Ishikawa (cell line): ENCODE measurements at regions not wholly inside any gene's neighbourhood (a gene's known extent, or its start where the extent isn't known, plus 50 kb on each side); places are given as distances from the start of the nearest gene placed in this dataset.

Experiments
- CEBPB ChIP-seq: IDR thresholded peaks from 2 replicates; pipeline ENCODE4 v1.6.1; 2012
- CREB1 ChIP-seq: IDR thresholded peaks from 2 replicates; pipeline ENCODE4 v1.6.1; 2012; ENCODE audit warnings: low read depth
- EGR1 ChIP-seq: IDR thresholded peaks from 2 replicates; pipeline ENCODE4 v1.6.1; 2012
- EP300 ChIP-seq: IDR thresholded peaks from 2 replicates; pipeline ENCODE4 v1.6.1; 2012; ENCODE audit warnings: borderline replicate concordance
- FOXM1 ChIP-seq: IDR thresholded peaks from 2 replicates; pipeline ENCODE4 v1.6.1; 2012; ENCODE audit warnings: low read depth, borderline replicate concordance
- NFIC ChIP-seq: IDR thresholded peaks from 2 replicates; pipeline ENCODE4 v1.6.1; 2012
- RAD21 ChIP-seq: IDR thresholded peaks from 2 replicates; pipeline ENCODE4 v1.6.1; 2012; ENCODE audit warnings: low read depth
- TAF1 ChIP-seq: IDR thresholded peaks from 2 replicates; pipeline ENCODE4 v1.6.1; 2012; ENCODE audit warnings: low read depth, mild to moderate bottlenecking
- TCF12 ChIP-seq: IDR thresholded peaks from 2 replicates; pipeline ENCODE4 v1.6.1; 2012; ENCODE audit warnings: low read depth
- TEAD4 ChIP-seq: IDR thresholded peaks from 2 replicates; pipeline ENCODE4 v1.6.1; 2012
- YY1 ChIP-seq: IDR thresholded peaks from 2 replicates; pipeline ENCODE4 v1.6.1; 2012; ENCODE audit warnings: low read depth
- ZBTB7A ChIP-seq: IDR thresholded peaks from 2 replicates; pipeline ENCODE4 v1.6.1; 2012; ENCODE audit warnings: low read depth
- TF ChIP-seq, protein P1 (sequence below): IDR thresholded peaks from 2 replicates; pipeline ENCODE4 v1.6.1; 2012
- TF ChIP-seq, protein P2 (sequence below): IDR thresholded peaks from 2 replicates; pipeline ENCODE4 v1.6.1; 2012
- TF ChIP-seq, protein P3 (sequence below): IDR thresholded peaks from 2 replicates; pipeline ENCODE4 v1.6.1; 2012; ENCODE audit warnings: low read depth, mild to moderate bottlenecking

DNA sequence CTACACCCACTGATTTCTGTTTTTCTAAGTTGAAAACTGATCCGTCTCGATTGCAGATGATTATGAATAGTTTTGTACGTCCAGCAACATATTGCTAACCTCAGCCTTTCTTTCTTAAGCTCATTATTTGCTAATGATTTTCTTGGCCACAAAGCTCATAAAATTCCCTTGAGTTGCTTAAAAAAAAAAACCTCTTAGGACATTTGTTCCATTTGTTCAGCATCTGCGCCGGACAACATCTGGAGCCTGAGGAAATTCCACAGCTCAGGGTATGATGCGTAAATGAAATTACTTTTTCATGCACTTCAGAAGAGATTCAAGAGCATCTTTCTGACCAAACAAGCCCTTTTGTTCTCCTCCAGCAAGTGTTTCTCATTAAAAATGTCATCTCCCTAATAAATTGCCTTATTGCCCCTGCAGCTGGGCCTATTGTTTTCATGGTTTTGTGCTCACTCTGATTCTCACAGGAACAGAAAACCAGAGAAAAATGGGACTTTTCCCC is 249.1 kb upstream of the MCTP2 start:
- no peak for TF ChIP-seq FOXM1
- TF ChIP-seq TEAD4: no peak
- no peak for TF ChIP-seq TAF1
- no peak for TF ChIP-seq EP300
- TF ChIP-seq, protein P1, sequence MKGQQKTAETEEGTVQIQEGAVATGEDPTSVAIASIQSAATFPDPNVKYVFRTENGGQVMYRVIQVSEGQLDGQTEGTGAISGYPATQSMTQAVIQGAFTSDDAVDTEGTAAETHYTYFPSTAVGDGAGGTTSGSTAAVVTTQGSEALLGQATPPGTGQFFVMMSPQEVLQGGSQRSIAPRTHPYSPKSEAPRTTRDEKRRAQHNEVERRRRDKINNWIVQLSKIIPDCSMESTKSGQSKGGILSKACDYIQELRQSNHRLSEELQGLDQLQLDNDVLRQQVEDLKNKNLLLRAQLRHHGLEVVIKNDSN: no peak
- no peak for TF ChIP-seq TCF12
- no peak for TF ChIP-seq NFIC
- TF ChIP-seq YY1: no peak
- no peak for TF ChIP-seq ZBTB7A

DNA sequence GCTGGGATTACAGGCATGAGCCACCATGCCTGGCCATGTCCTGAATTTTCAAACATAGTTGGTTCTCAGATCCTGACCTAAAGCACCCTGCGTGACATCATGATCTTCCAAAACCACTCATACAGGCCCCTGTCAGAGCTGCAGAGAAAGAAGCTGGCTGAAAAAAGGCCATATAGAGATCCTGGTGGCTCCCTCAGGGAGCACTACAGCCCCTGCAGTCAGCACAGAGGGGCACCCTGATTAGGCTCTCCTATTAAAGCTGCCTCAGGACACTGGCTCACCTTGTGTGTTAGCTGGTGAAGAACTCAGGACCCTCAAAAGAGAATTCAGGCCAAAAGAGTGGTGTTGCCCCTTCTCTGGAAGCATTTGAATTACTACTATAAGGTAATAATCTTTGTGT is 249.7 kb upstream of the MCTP2 start:
- no peak for TF ChIP-seq EP300
- TF ChIP-seq, protein P1: no peak
- TF ChIP-seq TAF1: no peak
- TF ChIP-seq CEBPB: no peak

DNA sequence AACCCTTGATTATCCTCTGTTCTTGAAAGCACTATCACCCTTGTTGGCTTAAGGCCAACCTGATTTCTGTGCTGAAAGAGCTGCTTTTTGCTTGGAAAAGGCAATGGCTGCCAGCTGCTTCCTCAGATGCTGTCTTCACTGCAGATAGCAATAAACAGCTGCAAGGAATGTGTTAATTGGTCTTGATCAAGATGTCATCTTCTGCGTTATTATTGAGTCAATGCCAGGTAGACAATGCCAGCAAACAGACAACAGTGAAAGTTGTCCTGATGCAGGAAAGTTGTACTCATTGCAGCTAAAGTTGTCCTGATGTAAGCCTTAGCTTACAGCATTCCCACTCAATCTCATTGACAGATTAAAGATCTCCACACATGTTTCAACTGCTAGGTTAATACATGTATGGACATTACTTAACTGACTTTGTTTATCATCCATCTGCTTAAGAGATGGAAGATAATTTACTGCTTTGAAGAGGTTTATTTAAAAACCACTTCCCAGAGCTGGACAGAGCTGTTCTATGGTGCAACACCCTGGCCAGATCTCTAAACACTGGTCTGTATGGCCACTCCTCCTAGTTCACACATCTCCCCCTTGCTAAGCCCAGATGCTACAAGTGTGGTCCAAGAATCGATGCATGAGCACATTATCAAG is 251.0 kb upstream of the MCTP2 start:
- TF ChIP-seq, protein P2, sequence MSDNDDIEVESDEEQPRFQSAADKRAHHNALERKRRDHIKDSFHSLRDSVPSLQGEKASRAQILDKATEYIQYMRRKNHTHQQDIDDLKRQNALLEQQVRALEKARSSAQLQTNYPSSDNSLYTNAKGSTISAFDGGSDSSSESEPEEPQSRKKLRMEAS: no peak
- TF ChIP-seq YY1 (no peak), EGR1 (no peak), RAD21 (no peak), FOXM1 (no peak), EP300 (no peak), CREB1 (no peak), NFIC (no peak), TAF1 (no peak), CEBPB (no peak), TEAD4 (no peak)
- TF ChIP-seq, protein P1: no peak

DNA sequence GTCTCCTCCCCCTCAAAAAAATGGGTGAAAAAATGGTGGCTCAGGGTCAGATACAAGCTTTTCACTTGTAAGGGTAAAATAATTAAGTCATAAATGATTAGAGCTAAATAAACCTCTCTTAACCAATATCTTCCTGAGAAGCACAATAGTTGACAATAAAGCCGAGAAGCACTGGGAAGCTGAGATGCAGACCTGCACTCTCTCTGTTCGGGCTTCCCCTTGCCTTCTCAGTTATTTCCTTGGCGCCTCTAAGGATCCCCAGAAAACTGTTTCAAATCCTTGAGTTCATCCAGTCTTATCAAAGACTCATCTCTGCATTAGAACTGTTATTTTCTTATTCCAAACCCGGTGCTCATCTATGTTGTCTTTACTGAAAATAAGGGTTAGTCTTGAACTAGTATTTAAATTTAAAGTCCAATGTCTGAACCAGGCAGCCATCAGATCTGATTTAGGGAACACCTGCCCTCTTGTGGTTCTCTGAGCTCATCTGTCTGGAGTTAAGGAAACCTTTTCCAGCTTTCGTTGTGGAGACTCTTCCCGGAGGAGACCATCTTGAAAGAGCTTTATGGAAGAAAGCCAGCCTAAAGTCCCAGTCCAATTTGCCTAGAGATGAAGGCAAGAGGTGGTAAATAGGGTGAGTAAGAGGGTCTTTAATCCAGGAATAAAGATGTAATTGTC is 256.4 kb upstream of the MCTP2 start:
- no peak for TF ChIP-seq ZBTB7A
- peak; percentile 24; the same call in 1 of the 2 replicates for TF ChIP-seq RAD21

DNA sequence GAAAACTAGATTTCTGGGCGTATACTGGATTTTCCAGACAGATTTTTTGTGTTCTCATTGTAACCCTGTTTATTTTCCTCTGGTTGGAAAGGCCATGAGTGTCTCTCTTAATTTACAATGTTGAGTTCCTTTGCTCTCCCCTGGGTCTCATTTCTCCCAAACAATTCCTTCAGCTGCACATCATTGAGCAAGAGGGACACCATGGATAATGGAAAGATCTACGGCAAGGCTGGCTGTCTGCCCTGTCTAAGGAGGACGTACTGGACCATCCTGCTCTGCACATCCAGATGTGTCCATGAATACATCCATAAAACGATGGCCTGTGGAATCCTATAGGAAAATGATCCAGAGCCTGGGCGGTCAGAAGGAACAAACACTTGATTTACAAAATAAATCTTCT is 258.1 kb upstream of the MCTP2 start:
- no peak for TF ChIP-seq CREB1
- TF ChIP-seq, protein P3, sequence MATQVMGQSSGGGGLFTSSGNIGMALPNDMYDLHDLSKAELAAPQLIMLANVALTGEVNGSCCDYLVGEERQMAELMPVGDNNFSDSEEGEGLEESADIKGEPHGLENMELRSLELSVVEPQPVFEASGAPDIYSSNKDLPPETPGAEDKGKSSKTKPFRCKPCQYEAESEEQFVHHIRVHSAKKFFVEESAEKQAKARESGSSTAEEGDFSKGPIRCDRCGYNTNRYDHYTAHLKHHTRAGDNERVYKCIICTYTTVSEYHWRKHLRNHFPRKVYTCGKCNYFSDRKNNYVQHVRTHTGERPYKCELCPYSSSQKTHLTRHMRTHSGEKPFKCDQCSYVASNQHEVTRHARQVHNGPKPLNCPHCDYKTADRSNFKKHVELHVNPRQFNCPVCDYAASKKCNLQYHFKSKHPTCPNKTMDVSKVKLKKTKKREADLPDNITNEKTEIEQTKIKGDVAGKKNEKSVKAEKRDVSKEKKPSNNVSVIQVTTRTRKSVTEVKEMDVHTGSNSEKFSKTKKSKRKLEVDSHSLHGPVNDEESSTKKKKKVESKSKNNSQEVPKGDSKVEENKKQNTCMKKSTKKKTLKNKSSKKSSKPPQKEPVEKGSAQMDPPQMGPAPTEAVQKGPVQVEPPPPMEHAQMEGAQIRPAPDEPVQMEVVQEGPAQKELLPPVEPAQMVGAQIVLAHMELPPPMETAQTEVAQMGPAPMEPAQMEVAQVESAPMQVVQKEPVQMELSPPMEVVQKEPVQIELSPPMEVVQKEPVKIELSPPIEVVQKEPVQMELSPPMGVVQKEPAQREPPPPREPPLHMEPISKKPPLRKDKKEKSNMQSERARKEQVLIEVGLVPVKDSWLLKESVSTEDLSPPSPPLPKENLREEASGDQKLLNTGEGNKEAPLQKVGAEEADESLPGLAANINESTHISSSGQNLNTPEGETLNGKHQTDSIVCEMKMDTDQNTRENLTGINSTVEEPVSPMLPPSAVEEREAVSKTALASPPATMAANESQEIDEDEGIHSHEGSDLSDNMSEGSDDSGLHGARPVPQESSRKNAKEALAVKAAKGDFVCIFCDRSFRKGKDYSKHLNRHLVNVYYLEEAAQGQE: no peak
- no peak for TF ChIP-seq TEAD4
- TF ChIP-seq TAF1: no peak
- TF ChIP-seq TCF12: no peak
- TF ChIP-seq RAD21: no peak
- TF ChIP-seq NFIC: no peak
- no peak for TF ChIP-seq YY1
- TF ChIP-seq, protein P1: no peak
- TF ChIP-seq EGR1: no peak
- TF ChIP-seq ZBTB7A: no peak
- TF ChIP-seq, protein P2: no peak
- no peak for TF ChIP-seq FOXM1
- no peak for TF ChIP-seq CEBPB

DNA sequence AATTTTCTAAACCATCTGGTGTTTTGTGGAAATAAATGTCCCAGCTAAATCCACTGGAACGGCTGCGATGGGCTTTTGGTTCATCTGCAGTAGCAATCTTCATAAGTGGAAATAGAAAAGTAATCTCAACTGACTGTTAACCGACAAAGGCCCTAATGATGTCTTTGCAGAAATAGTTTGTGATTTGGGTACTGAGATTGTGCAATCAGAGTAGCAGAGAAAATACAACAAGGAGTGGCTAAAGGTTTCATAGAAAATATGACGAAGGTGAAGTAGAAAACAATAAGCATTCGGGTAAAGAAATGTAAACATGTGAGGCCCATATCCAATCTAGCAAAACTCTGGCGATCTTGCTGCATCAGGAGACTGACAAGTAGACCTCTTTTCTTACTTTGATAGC is 262.6 kb upstream of the MCTP2 start:
- TF ChIP-seq TAF1 (no peak), NFIC (no peak), CREB1 (no peak), YY1 (no peak), CEBPB (no peak), EGR1 (no peak), ZBTB7A (no peak), TEAD4 (no peak), FOXM1 (no peak), TCF12 (no peak), EP300 (no peak), RAD21 (no peak)
- TF ChIP-seq, protein P1: no peak
- TF ChIP-seq, protein P3: no peak
- TF ChIP-seq, protein P2: no peak
